NCI-H446 (cell line): ENCODE measurements at regions not wholly inside any gene's neighbourhood (a gene's known extent, or its start where the extent isn't known, plus 50 kb on each side); places are given as distances from the start of the nearest gene placed in this dataset.
"Not testable (repeated sequence)": the region's sequence is repeated elsewhere in the genome, so short reads cannot be mapped to it uniquely, and the experiment has no call there.

Experiments used
- DNase-seq, 2 experiments: peaks; one replicate each; lab custom pipeline; 2025; lab: John Stamatoyannopoulos, UW

- no peak for DNase-seq
Measured at GRCh38 chr7:45407730-45408408, 166.3 kb upstream of the ADCY1 start.

GRCh38 chr7:45408409-45408737 lies 165.8 kb upstream of the ADCY1 start:
- no peak for DNase-seq

GRCh38 chr7:45410893-45411292 lies 163.3 kb upstream of the ADCY1 start:
- no peak for DNase-seq

GRCh38 chr7:45413419-45413818 lies 160.7 kb upstream of the ADCY1 start:
- no peak for DNase-seq

- no peak for DNase-seq
Measured at GRCh38 chr7:45414226-45414625, 159.9 kb upstream of the ADCY1 start.

GRCh38 chr7:45415265-45415664 lies 158.9 kb upstream of the ADCY1 start:
- no peak for DNase-seq

- no peak for DNase-seq
Measured at GRCh38 chr7:45416846-45417245, 157.3 kb upstream of the ADCY1 start.

GRCh38 chr7:45417268-45417667 lies 156.9 kb upstream of the ADCY1 start:
- DNase-seq, result no peak

- DNase-seq, result no peak
Measured at GRCh38 chr7:45417735-45418134, 156.4 kb upstream of the ADCY1 start.

GRCh38 chr7:45420843-45421495 lies 153.2 kb upstream of the ADCY1 start:
- DNase-seq, result no peak

- no peak for DNase-seq
Measured at GRCh38 chr7:45421806-45422205, 152.4 kb upstream of the ADCY1 start.

- no peak for DNase-seq
Measured at GRCh38 chr7:45430397-45430796, 143.8 kb upstream of the ADCY1 start.

- no peak for DNase-seq
Measured at GRCh38 chr7:45434167-45434784, 139.9 kb upstream of the ADCY1 start.

- DNase-seq, result no peak
Measured at GRCh38 chr7:45435131-45435530, 139.0 kb upstream of the ADCY1 start.

GRCh38 chr7:45435846-45436245 lies 138.3 kb upstream of the ADCY1 start:
- no peak for DNase-seq

GRCh38 chr7:45440776-45441175 lies 133.4 kb upstream of the ADCY1 start:
- DNase-seq, result not testable (repeated sequence)

- no peak for DNase-seq
Measured at GRCh38 chr7:45443263-45443662, 130.9 kb upstream of the ADCY1 start.

GRCh38 chr7:45446195-45446944 lies 127.8 kb upstream of the ADCY1 start:
- DNase-seq, result no peak

GRCh38 chr7:45447296-45447695 lies 126.9 kb upstream of the ADCY1 start:
- no peak for DNase-seq

- DNase-seq, result no peak
Measured at GRCh38 chr7:45450571-45451204, 123.5 kb upstream of the ADCY1 start.

GRCh38 chr7:45451342-45452035 lies 122.7 kb upstream of the ADCY1 start:
- DNase-seq, result no peak

- DNase-seq, result no peak
Measured at GRCh38 chr7:45454771-45455170, 119.4 kb upstream of the ADCY1 start.
